ENCODE measurements at regions not wholly inside any gene's neighbourhood (a gene's known extent, or its start where the extent isn't known, plus 50 kb on each side); places are given as distances from the start of the nearest gene placed in this dataset.

GRCh38 chr7:42389697-42390096, 152.7 kb upstream of the GLI3 start:
- Mint-ChIP-seq H3K9me3 (peaks cover 5% of the 10 kb centered on the region), H3K4me3 (no peak overlapping the region), H3K36me3 (ENCODE audit: low read depth) (no peaks in the 10 kb centered on the region), H3K4me1 (no peaks in the 10 kb centered on the region), H3K27me3 (ENCODE audit: low read depth) (no peaks in the 10 kb centered on the region), H3K27ac (ENCODE audit: unreplicated experiment) (no peak overlapping the region)
- no peak for DNase-seq (ENCODE audit: low read depth, low spot score)
- TF ChIP-seq CTCF (conservative IDR thresholded peaks at IDR 0.05) = no peak

- Mint-ChIP-seq H3K9me3 (peaks cover 12% of the 10 kb centered on the region), H3K36me3 (ENCODE audit: low read depth) (no peaks in the 10 kb centered on the region), H3K4me1 (no peaks in the 10 kb centered on the region), H3K4me3 (no peak overlapping the region), H3K27ac (ENCODE audit: unreplicated experiment) (no peak overlapping the region), H3K27me3 (ENCODE audit: low read depth) (no peaks in the 10 kb centered on the region)
- no peak for TF ChIP-seq CTCF (conservative IDR thresholded peaks at IDR 0.05)
- no peak for DNase-seq (ENCODE audit: low read depth, low spot score)
Observed at GRCh38 chr7:42385912-42386311, 148.9 kb upstream of the GLI3 start.

- no peak for TF ChIP-seq CTCF (conservative IDR thresholded peaks at IDR 0.05)
- no peaks in the 10 kb centered on the region for H3K4me1 Mint-ChIP-seq
- no peak overlapping the region for H3K27ac Mint-ChIP-seq (ENCODE audit: unreplicated experiment)
- H3K4me3 Mint-ChIP-seq = no peak overlapping the region
- no peaks in the 10 kb centered on the region for H3K27me3 Mint-ChIP-seq (ENCODE audit: low read depth)
- H3K36me3 Mint-ChIP-seq (ENCODE audit: low read depth) = no peaks in the 10 kb centered on the region
- H3K9me3 Mint-ChIP-seq = peaks cover 12% of the 10 kb centered on the region
- DNase-seq (ENCODE audit: low read depth, low spot score) = no peak
Observed at GRCh38 chr7:42381161-42381560, 144.2 kb upstream of the GLI3 start.

DNA sequence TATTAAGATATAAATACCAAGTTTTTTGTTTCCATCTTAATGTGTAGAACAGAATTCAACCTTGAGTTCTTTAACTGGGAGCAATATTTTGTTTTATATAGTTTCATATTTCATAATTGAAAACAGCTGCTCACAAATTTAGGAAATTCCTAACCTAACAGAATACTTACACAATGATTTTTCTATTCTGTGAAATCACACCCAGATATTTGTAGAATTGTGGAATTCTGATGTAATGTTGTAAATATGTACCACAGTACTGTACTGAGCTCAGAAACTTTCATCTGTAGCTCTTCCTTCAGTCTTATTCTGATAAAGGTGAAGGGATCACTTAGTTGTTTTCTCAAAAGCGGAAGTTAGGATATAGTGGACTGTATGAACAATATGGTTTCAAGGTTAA, 143.4 kb upstream of the GLI3 start:
- Mint-ChIP-seq H3K27me3 (ENCODE audit: low read depth) (no peaks in the 10 kb centered on the region), H3K9me3 (peaks cover 10% of the 10 kb centered on the region), H3K4me1 (no peaks in the 10 kb centered on the region), H3K4me3 (no peak overlapping the region), H3K27ac (ENCODE audit: unreplicated experiment) (no peak overlapping the region), H3K36me3 (ENCODE audit: low read depth) (no peaks in the 10 kb centered on the region)
- DNase-seq (ENCODE audit: low read depth, low spot score) = no peak
- TF ChIP-seq CTCF (conservative IDR thresholded peaks at IDR 0.05) = no peak

DNA sequence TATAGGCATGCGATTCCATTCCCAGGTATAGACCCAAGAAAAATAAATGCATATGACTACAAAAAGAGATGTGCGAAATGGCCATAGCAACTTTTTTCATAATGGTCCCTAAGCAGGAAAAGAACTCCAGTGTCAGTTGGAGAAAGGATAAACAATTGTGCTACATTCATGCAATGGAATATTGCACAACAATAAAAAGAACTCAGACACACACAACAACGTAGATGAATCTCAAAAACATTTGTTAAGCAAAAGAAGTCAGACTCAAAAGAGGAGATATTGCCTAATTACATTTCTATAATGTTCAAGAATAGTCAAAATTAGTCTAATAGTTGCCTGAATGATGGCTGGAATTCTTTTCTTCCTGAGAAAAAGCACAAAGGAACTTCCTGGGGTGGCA, 141.1 kb upstream of the GLI3 start:
- no peak for TF ChIP-seq CTCF (conservative IDR thresholded peaks at IDR 0.05)
- Mint-ChIP-seq H3K9me3 (peaks cover 10% of the 10 kb centered on the region), H3K27ac (ENCODE audit: unreplicated experiment) (no peak overlapping the region), H3K27me3 (ENCODE audit: low read depth) (no peaks in the 10 kb centered on the region), H3K36me3 (ENCODE audit: low read depth) (no peaks in the 10 kb centered on the region), H3K4me3 (no peak overlapping the region), H3K4me1 (no peaks in the 10 kb centered on the region)
- no peak for DNase-seq (ENCODE audit: low read depth, low spot score)

- Mint-ChIP-seq H3K9me3 (peaks cover 10% of the 10 kb centered on the region), H3K27me3 (ENCODE audit: low read depth) (no peaks in the 10 kb centered on the region), H3K4me3 (no peak overlapping the region), H3K36me3 (ENCODE audit: low read depth) (peaks cover 12% of the 10 kb centered on the region), H3K27ac (ENCODE audit: unreplicated experiment) (no peak overlapping the region), H3K4me1 (peaks cover 6% of the 10 kb centered on the region)
- no peak for TF ChIP-seq CTCF (conservative IDR thresholded peaks at IDR 0.05)
- DNase-seq (ENCODE audit: low read depth, low spot score) = no peak
Observed at GRCh38 chr7:42373285-42373684, 136.3 kb upstream of the GLI3 start.
